Uterus (tissue), 2 donors: ENCODE measurements at regions not wholly inside any gene's neighbourhood (a gene's known extent, or its start where the extent isn't known, plus 50 kb on each side); places are given as distances from the start of the nearest gene placed in this dataset.

ENCODE experiments used
- CTCF ChIP-seq, 4 experiments: fragments of 200-600 bp in 2 of 4; fragments of 450-650 bp in 2 of 4; sonication (generic) in 2 of 4; IDR thresholded peaks; one replicate each; pipeline ENCODE4 v1.5.1; 2016 to 2019; ENCODE audit warnings: antibody characterized with exemption in 4 of 4, mild to moderate bottlenecking in 2 of 4, moderate library complexity in 1 of 4
- POLR2A ChIP-seq, 2 donors: fragments of 450-650 bp; IDR thresholded peaks; one replicate each; pipeline ENCODE4 v1.6.1; 2016; ENCODE audit warnings: antibody characterized with exemption in 2 of 2, mild to moderate bottlenecking in 1 of 2, moderate library complexity in 1 of 2

DNA sequence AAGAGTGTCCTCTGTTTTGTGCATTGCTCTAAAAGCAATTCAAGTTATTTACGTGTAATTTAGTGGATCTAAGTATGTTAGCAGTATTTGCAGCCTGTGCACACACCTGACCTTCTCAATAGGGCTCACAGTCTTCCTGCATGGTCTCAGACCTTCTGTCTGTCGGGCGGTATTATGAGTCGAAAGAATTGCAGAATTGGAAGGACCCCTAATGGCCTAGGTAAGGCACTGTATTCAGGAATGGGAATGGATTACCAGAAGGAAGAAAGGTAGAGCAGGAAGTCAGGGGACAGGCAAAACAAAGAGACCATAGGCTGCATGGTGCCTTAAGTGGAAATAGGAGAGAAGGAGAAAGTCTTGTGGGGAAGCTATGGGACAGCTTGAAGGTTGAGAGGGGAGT lies 341.6 kb downstream of the VRK1 start:
- no peak for TF ChIP-seq CTCF (IDR thresholded peaks at IDR 0.05)
- no peak for TF ChIP-seq POLR2A (IDR thresholded peaks at IDR 0.05)
